ENCODE measurements at regions not wholly inside any gene's neighbourhood (a gene's known extent, or its start where the extent isn't known, plus 50 kb on each side); places are given as distances from the start of the nearest gene placed in this dataset.

GRCh38 chr2:31735716-31736115 is 155.0 kb upstream of the SRD5A2 start:
- TF ChIP-seq CTCF (IDR thresholded peaks at IDR 0.05) = no peak
- no peak for TF ChIP-seq POLR2A (IDR thresholded peaks at IDR 0.05)
